HG03469 (cell line): ENCODE measurements at regions not wholly inside any gene's neighbourhood (a gene's known extent, or its start where the extent isn't known, plus 50 kb on each side); places are given as distances from the start of the nearest gene placed in this dataset.

Experiments
- ATAC-seq: cut with Tn5 transposase; IDR thresholded peaks from one replicate; pipeline ENCODE4 v1.9.1; 2021; ENCODE audit warnings: mild to moderate bottlenecking, moderate library complexity, moderate number of reproducible peaks; ENCODE audit not compliant: unreplicated experiment

DNA sequence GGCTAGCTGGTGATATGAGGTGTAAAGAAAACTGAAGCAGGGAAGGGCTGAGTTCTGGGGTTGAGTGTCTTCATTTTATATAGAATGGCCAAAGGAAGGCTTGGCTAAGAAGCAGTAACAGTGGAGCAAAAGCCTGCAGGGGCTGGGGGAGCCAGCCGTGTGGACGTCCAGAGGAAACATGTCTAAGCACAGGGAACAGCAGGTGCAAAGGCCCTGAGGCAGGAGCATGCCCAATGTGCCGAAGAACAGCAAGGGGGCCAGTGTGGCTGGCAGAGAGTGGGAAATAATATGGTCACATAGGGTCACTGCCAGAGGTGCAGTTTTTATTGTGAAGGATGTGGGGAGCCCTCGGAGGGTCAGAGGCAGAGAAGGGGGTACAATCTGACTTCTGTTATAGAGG, 60.5 kb upstream of the KCNG1 start:
- no peak for ATAC-seq

DNA sequence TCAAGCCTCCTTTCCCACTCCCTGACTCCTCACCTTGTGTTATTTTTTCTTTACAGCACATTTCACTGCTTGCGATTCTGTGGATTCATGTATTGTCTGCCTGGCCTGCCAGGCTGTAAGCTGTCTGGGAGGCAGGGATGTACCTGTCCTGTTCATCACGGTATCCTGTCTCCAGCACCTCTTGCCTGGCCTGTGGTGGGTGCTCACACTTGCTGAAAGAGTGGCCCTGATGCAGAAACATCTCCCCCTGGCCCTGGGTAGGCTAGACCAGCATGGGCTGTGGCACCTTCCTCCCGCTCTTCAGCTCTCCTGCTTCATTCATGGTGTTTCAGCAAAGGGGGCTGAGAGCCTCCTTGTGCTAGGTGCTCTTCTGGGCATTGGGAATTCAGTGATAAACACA, 60.1 kb upstream of the KCNG1 start:
- no peak for ATAC-seq

DNA sequence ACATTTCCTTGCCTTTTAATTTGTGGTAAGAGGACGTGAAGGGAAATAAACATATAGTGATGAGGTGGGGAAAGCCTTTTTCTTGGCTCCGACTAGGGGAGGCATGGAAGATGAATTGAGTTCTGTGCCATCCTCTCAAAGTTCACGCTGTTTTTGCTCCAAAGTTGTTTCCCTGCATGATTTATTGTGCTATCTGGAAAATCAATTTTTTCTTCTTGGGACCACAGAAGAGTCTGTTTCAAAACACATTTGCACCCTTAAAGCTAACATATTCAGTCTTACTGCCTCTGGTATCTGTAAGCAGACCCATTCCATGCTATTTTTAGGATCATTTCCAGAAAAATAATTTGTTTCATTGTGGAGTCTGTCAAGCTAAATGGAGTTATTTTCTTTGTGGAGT, 57.6 kb upstream of the KCNG1 start:
- ATAC-seq = no peak

DNA sequence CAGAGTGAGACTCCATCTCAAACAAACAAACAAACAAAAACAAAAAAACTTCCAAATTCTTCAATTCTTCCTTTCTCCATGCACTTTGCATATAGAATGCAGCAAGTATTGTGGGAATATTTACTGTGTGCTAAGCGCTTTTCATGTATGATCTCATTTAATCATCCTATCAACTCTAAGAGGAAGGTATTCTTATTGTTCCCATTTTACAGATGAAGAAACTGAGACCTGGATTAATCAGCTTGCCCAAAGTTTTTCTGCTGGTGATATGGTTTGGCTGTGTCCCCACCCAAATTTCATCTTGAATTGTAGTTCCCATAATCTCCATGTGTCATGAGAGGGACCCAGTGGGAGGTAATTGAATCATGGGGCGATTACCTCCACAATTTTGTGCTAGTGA, 56.6 kb upstream of the KCNG1 start:
- no peak for ATAC-seq

DNA sequence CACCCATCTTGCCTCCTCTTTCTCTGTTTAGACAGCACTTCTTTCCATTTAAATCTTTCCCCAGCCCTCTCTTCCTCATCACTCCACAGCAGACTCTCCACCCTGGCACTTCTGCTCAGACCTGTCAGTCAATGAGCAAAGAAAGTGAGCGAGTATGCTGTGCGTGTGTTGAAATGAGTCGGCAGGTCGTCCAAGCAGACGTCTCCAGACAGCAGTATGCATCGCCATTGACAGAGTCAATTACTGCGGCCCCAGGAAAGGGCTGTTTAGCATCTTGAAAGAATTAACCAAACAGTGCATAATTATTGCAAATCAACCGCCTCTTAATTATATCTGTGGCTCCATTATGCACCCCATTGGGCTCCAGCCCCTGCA, 54.8 kb upstream of the KCNG1 start:
- no peak for ATAC-seq

DNA sequence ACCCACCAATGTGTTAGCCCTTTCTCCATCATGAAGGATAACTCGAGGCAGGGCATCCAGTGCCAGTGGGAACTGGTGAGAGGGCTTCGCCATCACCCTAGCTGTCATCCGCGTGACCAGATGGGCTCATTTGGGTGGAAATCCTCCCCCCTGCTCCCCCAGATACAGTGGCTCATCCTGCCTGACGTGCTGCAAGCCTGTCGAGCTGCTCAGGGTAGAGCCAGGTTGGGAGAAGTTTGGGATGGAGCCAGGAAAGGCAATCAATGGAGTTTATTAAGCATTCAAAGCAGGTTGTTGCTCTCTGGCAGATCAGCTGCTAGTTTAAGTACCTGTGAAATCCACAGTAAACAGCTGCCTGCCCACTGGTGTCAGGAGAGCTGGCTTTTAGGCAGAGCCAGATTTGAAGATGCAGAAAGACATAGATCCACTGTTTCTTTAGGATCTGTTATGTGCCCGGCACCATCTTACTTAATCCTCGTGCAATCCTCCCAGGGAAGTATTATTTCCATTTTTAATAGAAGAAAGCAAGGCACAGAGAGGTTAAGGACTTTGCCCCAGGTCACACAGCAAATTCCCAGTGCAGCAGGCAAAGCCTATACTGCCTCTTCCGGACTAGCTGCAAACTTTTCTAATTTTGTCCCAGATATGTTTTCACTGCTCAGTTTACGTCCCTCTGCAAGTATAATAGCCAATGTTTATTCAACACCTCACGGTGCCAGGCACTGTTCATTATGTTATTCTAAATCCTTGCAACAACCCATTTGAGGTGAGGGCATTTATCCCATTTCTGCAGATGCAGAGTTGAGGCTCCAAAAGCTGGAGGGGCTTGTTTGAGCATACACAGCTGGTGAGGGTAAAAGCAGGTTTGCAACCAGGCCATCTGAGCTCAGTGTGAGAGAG, 54.1 kb upstream of the KCNG1 start:
- ATAC-seq = no peak

DNA sequence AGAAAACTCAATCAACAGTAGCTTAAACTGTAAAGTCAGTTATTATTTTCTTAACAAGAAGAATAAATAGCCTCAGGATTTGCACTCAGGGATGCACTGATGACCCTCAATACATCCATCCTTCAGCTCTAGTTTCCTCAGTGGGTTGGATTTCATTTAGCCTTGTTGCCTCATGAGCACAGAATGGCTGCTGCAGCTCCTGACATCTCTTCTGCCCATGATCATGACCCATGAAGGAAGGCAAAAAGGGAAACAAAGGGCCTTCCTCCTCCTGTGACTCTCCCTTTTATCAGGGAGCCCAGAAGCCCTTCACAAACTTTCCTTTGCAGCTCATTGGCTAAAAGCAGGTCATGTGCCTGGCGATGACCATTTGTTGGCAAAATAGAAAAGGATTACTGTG, 51.2 kb upstream of the KCNG1 start:
- ATAC-seq = no peak
